Motor neuron (in vitro differentiated cells): ENCODE measurements at regions not wholly inside any gene's neighbourhood (a gene's known extent, or its start where the extent isn't known, plus 50 kb on each side); places are given as distances from the start of the nearest gene placed in this dataset.
A peak's percentile ranks its signal among the peaks of the same experiment; 100 is the strongest.
"Not testable (repeated sequence)": the region's sequence is repeated elsewhere in the genome, so short reads cannot be mapped to it uniquely, and the experiment has no call there.

Experiments
- ATAC-seq, 8 experiments: fragments of 200-7000 bp; cut with Tn5 transposase; replicated peaks in 6 of 8; 2 replicates each; pipeline ENCODE4 v1.8.0; 2021; ENCODE audit warnings: mild to moderate bottlenecking in 8 of 8, moderate library complexity in 8 of 8
- H3K27ac ChIP-seq, 2 donors: fragments of 250-450 bp; sonication (Bioruptor Pico); 2 replicates each; pipeline ENCODE4 v1.9.0; 2021; ENCODE audit warnings: antibody characterized with exemption in 2 of 2, mild to moderate bottlenecking in 2 of 2, moderate library complexity in 1 of 2
- H3K4me1 ChIP-seq, 2 donors: fragments of 250-450 bp; sonication (Bioruptor Pico); replicated peaks in 1 of 2; 2 replicates each; pipeline ENCODE4 v1.6.1; 2021; ENCODE audit warnings: antibody characterized with exemption in 2 of 2, mild to moderate bottlenecking in 2 of 2, moderate library complexity in 1 of 2
- H3K4me3 ChIP-seq, 5 donors: fragments of 250-450 bp; sonication (Bioruptor Pico); 2 replicates each; pipeline ENCODE4 v1.9.0; 2021; ENCODE audit warnings: antibody characterized with exemption in 5 of 5, mild to moderate bottlenecking in 5 of 5, moderate library complexity in 4 of 5
- WGBS, 10 experiments: fragments of 450-650 bp; shearing (Covaris generic); methylation state at CpG; one replicate each; pipeline ENCODE4 v1.0.0; 2022; 5-methylcytosine and 5-hydroxymethylcytosine counted together
- in situ Hi-C, 9 experiments: fragments of 400-800 bp; cut with MboI; loops; one replicate each; pipeline ENCODE4 v1.15.0; 2021; ENCODE audit warnings: low sequenced_read_pairs in 9 of 9, low pct_unique_long_range_greater_than_20kb in 2 of 9; ENCODE audit not compliant: unreplicated experiment in 9 of 9

GRCh38 chr20:5401277-5401875 lies 84.6 kb upstream of the PROKR2 start:
- no peak for ATAC-seq
- 0 to 88% (median 43%) methylated on average over 1 to 2 of the region's 2 CpGs; no CpG with 5 or more reads in 1 of the 10 experiments for WGBS, 10 experiments

DNA sequence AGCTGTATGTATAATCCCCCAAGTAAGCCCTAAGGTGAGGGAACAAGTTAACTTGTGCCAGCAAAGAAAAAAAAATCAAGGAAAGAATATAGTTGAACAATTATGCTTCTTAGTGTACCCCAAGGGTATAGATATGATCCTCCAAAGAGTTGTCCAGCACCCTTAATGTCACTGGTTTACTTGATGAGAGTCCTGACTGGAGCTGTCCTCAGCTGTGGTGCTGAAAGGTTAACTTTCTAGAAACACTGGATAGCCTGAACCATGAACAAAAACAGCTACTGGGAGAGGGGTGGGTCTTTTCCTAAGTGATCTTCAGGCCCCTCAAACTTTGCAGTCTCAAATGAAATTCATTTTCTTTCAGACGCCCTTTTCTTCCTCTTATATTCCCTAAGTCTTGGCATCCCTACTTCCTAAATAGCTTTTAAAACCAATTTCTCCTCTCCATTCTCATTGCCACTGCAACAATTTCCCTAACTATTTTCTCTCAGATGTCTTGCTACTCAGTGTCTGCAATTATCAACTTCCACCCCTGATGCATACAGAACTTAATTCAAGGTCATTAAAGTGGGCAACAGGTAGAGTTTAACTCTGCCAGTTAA lies 83.5 kb upstream of the PROKR2 start:
- H3K27ac ChIP-seq, result no peak overlapping the region
- no peaks in the 10 kb centered on the region for H3K4me1 ChIP-seq
- in situ Hi-C loops, result no loop called here
- ATAC-seq, result peak in 2 of 8 experiments; percentile 29 to 38
- WGBS, 10 experiments, result 0 to 57% (median 0%) methylated on average over 1 of the region's 1 CpG; no CpG with 5 or more reads in 1 of the 10 experiments
- no peak overlapping the region for H3K4me3 ChIP-seq

More at GRCh38 chr20:5401277-5401875, 84.6 kb upstream of the PROKR2 start:
- in situ Hi-C loops, result no loop called here
- no peak overlapping the region for H3K27ac ChIP-seq
- no peak overlapping the region for H3K4me3 ChIP-seq
- H3K4me1 ChIP-seq, result no peaks in the 10 kb centered on the region

DNA sequence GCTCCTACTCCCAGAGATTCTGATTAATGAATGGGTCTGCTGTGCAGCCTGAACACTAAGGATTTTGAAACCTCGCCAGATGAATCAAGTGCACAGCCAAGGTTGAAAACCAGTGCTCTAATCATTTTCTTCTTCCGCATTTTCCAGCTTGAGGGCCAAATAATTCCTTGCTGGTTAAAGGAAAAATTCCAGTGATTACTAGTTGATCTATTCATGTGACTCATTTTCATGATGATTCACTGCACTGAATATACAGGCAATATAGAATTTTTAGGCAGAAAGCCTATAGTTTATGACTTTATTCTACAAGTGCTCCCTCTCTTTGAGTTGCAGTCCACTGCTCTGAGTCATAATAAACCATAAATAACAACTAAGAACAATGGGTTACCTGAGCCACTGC lies 80.6 kb upstream of the PROKR2 start:
- in situ Hi-C loops, result no loop called here
- no peak overlapping the region for H3K4me3 ChIP-seq
- H3K4me1 ChIP-seq, result no peaks in the 10 kb centered on the region
- WGBS, 10 experiments, result 0 to 100% (median 67%) methylated on average over 1 to 2 of the region's 2 CpGs; no CpG with 5 or more reads in 2 of the 10 experiments
- no peak overlapping the region for H3K27ac ChIP-seq
- peak in 1 of 8 experiments; percentile 31 for ATAC-seq

DNA sequence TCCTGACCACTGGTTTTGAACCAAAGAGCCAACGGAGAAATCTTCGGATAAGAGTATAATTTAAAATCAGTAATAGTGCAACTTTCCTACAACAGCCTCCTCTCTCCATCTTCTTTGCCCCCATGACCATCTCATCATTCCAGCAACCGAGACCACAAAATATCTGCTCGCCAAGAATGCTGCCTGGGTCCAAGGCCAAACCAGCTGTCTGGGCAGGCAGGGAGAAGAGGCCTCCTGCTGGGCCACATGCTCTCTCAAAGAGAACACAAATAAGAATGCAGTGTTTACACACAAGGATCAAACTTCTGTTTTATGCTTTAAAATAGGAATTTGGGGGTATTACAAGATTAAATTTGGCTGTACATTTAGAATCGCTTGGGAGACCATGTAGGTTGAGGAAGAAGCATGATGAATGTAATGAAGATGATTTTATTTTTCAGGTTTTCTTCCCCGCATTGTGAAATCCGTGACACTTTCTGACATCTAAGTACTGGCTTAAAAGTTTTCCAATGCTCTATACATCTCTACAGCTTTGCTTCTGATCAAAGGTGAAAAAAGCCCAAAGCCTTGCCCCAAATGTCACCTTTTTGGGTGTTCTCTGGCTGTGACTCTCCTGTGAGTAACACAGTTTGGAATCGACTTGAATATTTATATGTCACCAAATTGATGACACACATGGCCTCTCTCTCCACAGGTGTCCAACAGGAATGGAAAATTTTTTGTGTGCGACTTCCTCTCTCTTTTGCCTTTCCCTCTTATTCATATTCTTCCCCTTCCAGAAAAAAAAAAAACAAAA lies 79.4 kb upstream of the PROKR2 start:
- no peak overlapping the region for H3K4me3 ChIP-seq

GRCh38 chr20:5393218-5393870 lies 76.6 kb upstream of the PROKR2 start:
- H3K4me3 ChIP-seq, result no peak overlapping the region

More for the DNA sequence above, 79.4 kb upstream of the PROKR2 start:
- WGBS, 10 experiments, result 17 to 85% (median 61%) methylated on average over 4 to 8 of the region's 9 CpGs
- Histone ChIP-seq H3K4me1 (peaks cover 0 to under 1% of the 10 kb centered on the region in 2 donors), H3K27ac (no peak overlapping the region)
- in situ Hi-C loops, result no loop called here
- ATAC-seq, result no peak

DNA sequence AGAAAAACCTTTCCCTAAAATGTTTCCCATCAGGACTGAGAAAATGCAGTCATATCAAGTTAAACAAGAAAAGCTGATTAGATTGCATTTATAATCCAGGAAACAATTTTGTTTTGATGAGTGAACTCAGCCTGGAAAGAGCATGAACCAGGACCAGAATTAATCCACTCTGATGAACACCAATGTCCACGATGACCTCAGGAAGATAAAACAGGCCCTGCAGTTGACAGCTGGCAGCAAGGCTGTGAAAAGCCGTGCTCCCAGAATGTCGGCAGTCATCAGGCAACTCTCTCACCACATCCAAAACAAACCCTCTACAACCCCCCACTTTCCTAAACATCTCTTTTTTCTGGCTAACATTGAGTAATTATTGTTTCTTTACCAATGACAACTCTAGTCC lies 74.0 kb upstream of the PROKR2 start:
- Histone ChIP-seq H3K4me1 (peaks cover 0 to 8% of the 10 kb centered on the region in 2 donors), H3K4me3 (no peak overlapping the region), H3K27ac (no peak overlapping the region)
- in situ Hi-C loops, result no loop called here
- peak in 4 of 8 experiments; percentile 43 to 55 (median 50) for ATAC-seq
- 0 to 30% (median 3%) methylated on average over 1 to 3 of the region's 3 CpGs; no CpG with 5 or more reads in 2 of the 10 experiments for WGBS, 10 experiments

More at GRCh38 chr20:5393218-5393870, 76.6 kb upstream of the PROKR2 start:
- Histone ChIP-seq H3K27ac (no peak overlapping the region), H3K4me1 (peaks cover 0 to 8% of the 10 kb centered on the region in 2 donors)
- in situ Hi-C loops, result no loop called here
- no peak for ATAC-seq
- 0 to 67% (median 31%) methylated on average over 1 to 2 of the region's 3 CpGs; no CpG with 5 or more reads in 3 of the 10 experiments for WGBS, 10 experiments

GRCh38 chr20:5386846-5387245 lies 70.1 kb upstream of the PROKR2 start:
- H3K27ac ChIP-seq, ATAC-seq, in situ Hi-C loops, H3K4me3 ChIP-seq, H3K4me1 ChIP-seq: not testable (repeated sequence)
- 0 to 86% (median 56%) methylated on average over 2 to 3 of the region's 3 CpGs; no CpG with 5 or more reads in 1 of the 10 experiments for WGBS, 10 experiments

- H3K4me3 ChIP-seq, H3K4me1 ChIP-seq, H3K27ac ChIP-seq, ATAC-seq, in situ Hi-C loops: not testable (repeated sequence)
- 14 to 100% (median 79%) methylated on average over 1 to 4 of the region's 7 CpGs; no CpG with 5 or more reads in 6 of the 10 experiments for WGBS, 10 experiments
Observed at GRCh38 chr20:5381527-5381926, 64.8 kb upstream of the PROKR2 start.

- in situ Hi-C loops, result no loop called here
- ATAC-seq, result no peak
- no peak overlapping the region for H3K27ac ChIP-seq
- peaks cover 0 to 9% of the 10 kb centered on the region in 2 donors for H3K4me1 ChIP-seq
- WGBS, 10 experiments, result 0 to 100% (median 40%) methylated on average over 1 of the region's 1 CpG; no CpG with 5 or more reads in 6 of the 10 experiments
- no peak overlapping the region for H3K4me3 ChIP-seq
Observed at GRCh38 chr20:5377484-5377883, 60.7 kb upstream of the PROKR2 start.

DNA sequence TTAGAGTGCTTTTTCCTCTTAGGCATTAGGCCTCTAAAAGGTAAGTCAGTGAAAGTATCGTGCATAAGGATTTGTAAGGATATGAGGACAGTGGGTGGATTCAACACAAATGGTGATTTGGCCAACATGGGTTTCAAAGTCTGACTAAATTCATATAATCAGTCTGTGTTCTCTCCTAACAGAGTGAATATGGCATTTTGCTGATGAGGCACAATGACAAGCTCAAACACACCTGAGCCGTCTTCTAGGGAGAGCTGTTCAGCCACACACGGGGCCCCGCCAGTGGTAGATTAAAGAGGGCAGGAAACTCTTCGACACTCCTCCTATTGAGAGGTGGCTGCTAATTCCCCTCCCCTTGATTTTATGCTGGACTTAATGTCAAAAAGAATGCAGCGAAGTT lies 59.5 kb upstream of the PROKR2 start:
- no peak for ATAC-seq
- WGBS, 10 experiments, result 0 to 95% (median 72%) methylated on average over 1 to 5 of the region's 6 CpGs
- Histone ChIP-seq H3K4me1 (peaks cover 0 to 9% of the 10 kb centered on the region in 2 donors), H3K27ac (no peak overlapping the region), H3K4me3 (no peak overlapping the region)
- in situ Hi-C loops, result no loop called here

GRCh38 chr20:5374171-5374570 lies 57.4 kb upstream of the PROKR2 start:
- 6 to 76% (median 34%) methylated on average over 2 to 5 of the region's 5 CpGs; no CpG with 5 or more reads in 1 of the 10 experiments for WGBS, 10 experiments
- Histone ChIP-seq H3K4me1 (peaks cover 0 to 9% of the 10 kb centered on the region in 2 donors), H3K27ac (no peak overlapping the region), H3K4me3 (no peak overlapping the region)
- in situ Hi-C loops, result no loop called here
- ATAC-seq, result peak in 1 of 8 experiments; percentile 30

DNA sequence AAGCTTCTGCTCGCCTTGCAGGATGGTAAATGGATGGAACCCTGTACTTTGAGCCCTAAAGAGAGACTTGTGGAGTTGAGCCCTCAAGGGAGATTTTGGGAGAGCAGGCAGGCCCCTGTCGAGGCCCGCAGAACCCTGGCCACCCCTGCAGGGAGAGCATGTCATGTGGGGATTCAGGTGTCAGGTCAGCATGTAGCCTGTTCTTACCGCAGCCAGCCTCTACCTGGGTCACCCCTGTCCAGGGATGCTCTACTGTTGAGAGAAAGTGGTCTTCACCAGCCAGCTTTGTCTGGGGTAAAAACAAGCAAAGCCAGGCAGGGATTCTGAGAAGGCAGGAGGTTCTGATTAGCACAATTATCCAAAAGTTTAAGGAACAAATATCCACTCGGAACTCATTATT lies 55.6 kb upstream of the PROKR2 start:
- no peak for ATAC-seq
- no peak overlapping the region for H3K27ac ChIP-seq
- H3K4me3 ChIP-seq, result no peak overlapping the region
- 0 to 100% (median 69%) methylated on average over 1 to 4 of the region's 5 CpGs; no CpG with 5 or more reads in 2 of the 10 experiments for WGBS, 10 experiments
- peaks cover 0 to 9% of the 10 kb centered on the region in 2 donors for H3K4me1 ChIP-seq
- in situ Hi-C loops, result no loop called here
